ENCODE measurements at regions not wholly inside any gene's neighbourhood (a gene's known extent, or its start where the extent isn't known, plus 50 kb on each side); places are given as distances from the start of the nearest gene placed in this dataset.
"Not testable (repeated sequence)": the region's sequence is repeated elsewhere in the genome, so short reads cannot be mapped to it uniquely, and the experiment has no call there.

- TF ChIP-seq EZH2 (IDR thresholded peaks at IDR 0.05; ENCODE audit: low read depth, low read length, severe bottlenecking); EP300 (IDR thresholded peaks at IDR 0.05; ENCODE audit: borderline replicate concordance in 1 of 2, low read depth in 2 of 2, low read length in 2 of 2): not testable (repeated sequence)
These were observed 461.7 kb upstream of the CDH4 start for GRCh38 chr20:60790339-60790738.

Data from H1 (cell line).